ENCODE measurements at regions not wholly inside any gene's neighbourhood (a gene's known extent, or its start where the extent isn't known, plus 50 kb on each side); places are given as distances from the start of the nearest gene placed in this dataset.

GRCh38 chr20:56697476-56697875, 68.4 kb downstream of the TFAP2C start:
- TF ChIP-seq POLR2A (IDR thresholded peaks at IDR 0.05) (no peak), POLR2AphosphoS5 (IDR thresholded peaks at IDR 0.05; ENCODE audit: insufficient read depth in 1 of 2, low read depth in 1 of 2) (no peak)

All from vagina (tissue), 2 donors.